ENCODE measurements at regions not wholly inside any gene's neighbourhood (a gene's known extent, or its start where the extent isn't known, plus 50 kb on each side); places are given as distances from the start of the nearest gene placed in this dataset.

DNA sequence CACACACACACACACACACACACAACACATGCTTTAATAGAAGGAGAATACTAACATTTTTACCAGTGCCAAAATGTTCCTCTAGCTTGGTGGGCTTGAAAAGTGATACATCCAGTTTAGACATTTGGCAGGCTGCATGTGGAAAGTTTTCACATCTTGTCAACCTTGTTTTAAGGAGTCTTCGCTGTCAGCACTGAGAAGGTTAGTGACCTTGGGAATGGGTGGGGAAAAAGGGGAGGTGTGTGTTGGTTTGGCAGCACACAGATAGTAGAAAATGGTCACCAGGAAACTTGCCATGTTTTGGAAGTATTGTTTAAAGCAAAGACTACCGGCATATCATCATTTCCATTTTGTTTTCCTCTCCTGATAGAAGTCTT is 346.5 kb upstream of the ADAMTSL1 start (continued):
- no peak for TF ChIP-seq SSRP1 (CRISPR knock-in tag; IDR thresholded peaks at IDR 0.05)
- TF ChIP-seq ZNF660 (CRISPR knock-in tag; IDR thresholded peaks at IDR 0.05; ENCODE audit: borderline replicate concordance, low read depth) = no peak
- TF ChIP-seq HMGA1 (CRISPR knock-in tag; conservative IDR thresholded peaks at IDR 0.05) = no peak
- TF ChIP-seq, protein P1, sequence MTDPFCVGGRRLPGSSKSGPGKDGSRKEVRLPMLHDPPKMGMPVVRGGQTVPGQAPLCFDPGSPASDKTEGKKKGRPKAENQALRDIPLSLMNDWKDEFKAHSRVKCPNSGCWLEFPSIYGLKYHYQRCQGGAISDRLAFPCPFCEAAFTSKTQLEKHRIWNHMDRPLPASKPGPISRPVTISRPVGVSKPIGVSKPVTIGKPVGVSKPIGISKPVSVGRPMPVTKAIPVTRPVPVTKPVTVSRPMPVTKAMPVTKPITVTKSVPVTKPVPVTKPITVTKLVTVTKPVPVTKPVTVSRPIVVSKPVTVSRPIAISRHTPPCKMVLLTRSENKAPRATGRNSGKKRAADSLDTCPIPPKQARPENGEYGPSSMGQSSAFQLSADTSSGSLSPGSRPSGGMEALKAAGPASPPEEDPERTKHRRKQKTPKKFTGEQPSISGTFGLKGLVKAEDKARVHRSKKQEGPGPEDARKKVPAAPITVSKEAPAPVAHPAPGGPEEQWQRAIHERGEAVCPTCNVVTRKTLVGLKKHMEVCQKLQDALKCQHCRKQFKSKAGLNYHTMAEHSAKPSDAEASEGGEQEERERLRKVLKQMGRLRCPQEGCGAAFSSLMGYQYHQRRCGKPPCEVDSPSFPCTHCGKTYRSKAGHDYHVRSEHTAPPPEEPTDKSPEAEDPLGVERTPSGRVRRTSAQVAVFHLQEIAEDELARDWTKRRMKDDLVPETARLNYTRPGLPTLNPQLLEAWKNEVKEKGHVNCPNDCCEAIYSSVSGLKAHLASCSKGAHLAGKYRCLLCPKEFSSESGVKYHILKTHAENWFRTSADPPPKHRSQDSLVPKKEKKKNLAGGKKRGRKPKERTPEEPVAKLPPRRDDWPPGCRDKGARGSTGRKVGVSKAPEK (CRISPR knock-in tag; IDR thresholded peaks at IDR 0.05; ENCODE audit: borderline replicate concordance) = no peak
- TF ChIP-seq ATAD3A (CRISPR knock-in tag; IDR thresholded peaks at IDR 0.05) = no peak
- TF ChIP-seq, protein P2, sequence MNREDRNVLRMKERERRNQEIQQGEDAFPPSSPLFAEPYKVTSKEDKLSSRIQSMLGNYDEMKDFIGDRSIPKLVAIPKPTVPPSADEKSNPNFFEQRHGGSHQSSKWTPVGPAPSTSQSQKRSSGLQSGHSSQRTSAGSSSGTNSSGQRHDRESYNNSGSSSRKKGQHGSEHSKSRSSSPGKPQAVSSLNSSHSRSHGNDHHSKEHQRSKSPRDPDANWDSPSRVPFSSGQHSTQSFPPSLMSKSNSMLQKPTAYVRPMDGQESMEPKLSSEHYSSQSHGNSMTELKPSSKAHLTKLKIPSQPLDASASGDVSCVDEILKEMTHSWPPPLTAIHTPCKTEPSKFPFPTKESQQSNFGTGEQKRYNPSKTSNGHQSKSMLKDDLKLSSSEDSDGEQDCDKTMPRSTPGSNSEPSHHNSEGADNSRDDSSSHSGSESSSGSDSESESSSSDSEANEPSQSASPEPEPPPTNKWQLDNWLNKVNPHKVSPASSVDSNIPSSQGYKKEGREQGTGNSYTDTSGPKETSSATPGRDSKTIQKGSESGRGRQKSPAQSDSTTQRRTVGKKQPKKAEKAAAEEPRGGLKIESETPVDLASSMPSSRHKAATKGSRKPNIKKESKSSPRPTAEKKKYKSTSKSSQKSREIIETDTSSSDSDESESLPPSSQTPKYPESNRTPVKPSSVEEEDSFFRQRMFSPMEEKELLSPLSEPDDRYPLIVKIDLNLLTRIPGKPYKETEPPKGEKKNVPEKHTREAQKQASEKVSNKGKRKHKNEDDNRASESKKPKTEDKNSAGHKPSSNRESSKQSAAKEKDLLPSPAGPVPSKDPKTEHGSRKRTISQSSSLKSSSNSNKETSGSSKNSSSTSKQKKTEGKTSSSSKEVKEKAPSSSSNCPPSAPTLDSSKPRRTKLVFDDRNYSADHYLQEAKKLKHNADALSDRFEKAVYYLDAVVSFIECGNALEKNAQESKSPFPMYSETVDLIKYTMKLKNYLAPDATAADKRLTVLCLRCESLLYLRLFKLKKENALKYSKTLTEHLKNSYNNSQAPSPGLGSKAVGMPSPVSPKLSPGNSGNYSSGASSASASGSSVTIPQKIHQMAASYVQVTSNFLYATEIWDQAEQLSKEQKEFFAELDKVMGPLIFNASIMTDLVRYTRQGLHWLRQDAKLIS (CRISPR knock-in tag; IDR thresholded peaks at IDR 0.05) = no peak
- TF ChIP-seq ZNF496 (CRISPR knock-in tag; IDR thresholded peaks at IDR 0.05; ENCODE audit: insufficient replicate concordance) = no peak
- TF ChIP-seq HOXA7 (CRISPR knock-in tag; IDR thresholded peaks at IDR 0.05) = no peak

Measured in HepG2 (cell line).